ENCODE measurements at regions not wholly inside any gene's neighbourhood (a gene's known extent, or its start where the extent isn't known, plus 50 kb on each side); places are given as distances from the start of the nearest gene placed in this dataset.

GRCh38 chr16:64171632-64172031 is 950.2 kb downstream of the CDH11 start:
- DNase-seq = no peak
- no peaks in the 10 kb centered on the region for H3K9me3 ChIP-seq
- H3K4me1 ChIP-seq = no peaks in the 10 kb centered on the region
- no peaks in the 10 kb centered on the region for H3K27me3 ChIP-seq
- no peak overlapping the region for H3K27ac ChIP-seq
- no peak overlapping the region for H3K4me3 ChIP-seq
- no peak for TF ChIP-seq POLR2A (IDR thresholded peaks at IDR 0.05)
- no peak for TF ChIP-seq CTCF (IDR thresholded peaks at IDR 0.05)
- H3K36me3 ChIP-seq = no peaks in the 10 kb centered on the region

GRCh38 chr16:64168371-64168770 is 953.5 kb downstream of the CDH11 start:
- no peaks in the 10 kb centered on the region for H3K4me1 ChIP-seq
- H3K4me3 ChIP-seq = no peak overlapping the region
- no peak overlapping the region for H3K27ac ChIP-seq
- no peaks in the 10 kb centered on the region for H3K36me3 ChIP-seq
- TF ChIP-seq CTCF (IDR thresholded peaks at IDR 0.05) (no peak), POLR2A (IDR thresholded peaks at IDR 0.05) (no peak)
- no peak for DNase-seq
- H3K27me3 ChIP-seq = no peaks in the 10 kb centered on the region
- H3K9me3 ChIP-seq = no peaks in the 10 kb centered on the region

- no peaks in the 10 kb centered on the region for H3K9me3 ChIP-seq
- no peak overlapping the region for H3K27ac ChIP-seq
- no peaks in the 10 kb centered on the region for H3K4me1 ChIP-seq
- DNase-seq = no peak
- H3K27me3 ChIP-seq = no peaks in the 10 kb centered on the region
- TF ChIP-seq CTCF (IDR thresholded peaks at IDR 0.05) = no peak
- TF ChIP-seq POLR2A (IDR thresholded peaks at IDR 0.05) = no peak
- no peak overlapping the region for H3K4me3 ChIP-seq
- no peaks in the 10 kb centered on the region for H3K36me3 ChIP-seq
Measured at GRCh38 chr16:64167936-64168335, 953.9 kb downstream of the CDH11 start.

GRCh38 chr16:64165368-64165767 is 956.5 kb downstream of the CDH11 start:
- H3K36me3 ChIP-seq = no peaks in the 10 kb centered on the region
- DNase-seq = no peak
- no peak overlapping the region for H3K4me3 ChIP-seq
- TF ChIP-seq CTCF (IDR thresholded peaks at IDR 0.05) (no peak), POLR2A (IDR thresholded peaks at IDR 0.05) (no peak)
- no peaks in the 10 kb centered on the region for H3K27me3 ChIP-seq
- no peaks in the 10 kb centered on the region for H3K4me1 ChIP-seq
- H3K27ac ChIP-seq = no peak overlapping the region
- no peaks in the 10 kb centered on the region for H3K9me3 ChIP-seq

- Histone ChIP-seq H3K4me1 (no peaks in the 10 kb centered on the region), H3K9me3 (no peaks in the 10 kb centered on the region), H3K27ac (no peak overlapping the region), H3K36me3 (no peaks in the 10 kb centered on the region), H3K27me3 (no peaks in the 10 kb centered on the region), H3K4me3 (no peak overlapping the region)
- TF ChIP-seq CTCF (IDR thresholded peaks at IDR 0.05) = no peak
- no peak for TF ChIP-seq POLR2A (IDR thresholded peaks at IDR 0.05)
- DNase-seq = no peak
Measured at GRCh38 chr16:64162613-64163375, 959.1 kb downstream of the CDH11 start.
